HL-60 (cell line): ENCODE measurements at regions not wholly inside any gene's neighbourhood (a gene's known extent, or its start where the extent isn't known, plus 50 kb on each side); places are given as distances from the start of the nearest gene placed in this dataset.

Experiments used
- CTCF ChIP-seq: IDR thresholded peaks from one replicate; pipeline ENCODE4 v1.5.1; 2011; ENCODE audit warnings: low read length, control low read depth, inconsistent platforms; ENCODE audit not compliant: insufficient read depth
- GABPA ChIP-seq: IDR thresholded peaks from 2 replicates; pipeline ENCODE4 v1.6.1; 2012; ENCODE audit warnings: low read depth
- POLR2AphosphoS5 ChIP-seq: IDR thresholded peaks from 2 replicates; pipeline ENCODE4 v1.6.1; 2012; ENCODE audit warnings: low read depth
- REST ChIP-seq: IDR thresholded peaks from 2 replicates; pipeline ENCODE4 v1.6.1; 2012; ENCODE audit warnings: low read depth; ENCODE audit not compliant: insufficient replicate concordance

GRCh38 chr7:20503278-20503950 lies 112.1 kb upstream of the ABCB5 start:
- TF ChIP-seq POLR2AphosphoS5 (no peak), CTCF (no peak), REST (no peak), GABPA (no peak)
